KG1 (cell line): ENCODE measurements at regions not wholly inside any gene's neighbourhood (a gene's known extent, or its start where the extent isn't known, plus 50 kb on each side); places are given as distances from the start of the nearest gene placed in this dataset.

Experiments used
- DNase-seq: peaks from one replicate; lab custom pipeline; 2025; lab: John Stamatoyannopoulos, UW

DNA sequence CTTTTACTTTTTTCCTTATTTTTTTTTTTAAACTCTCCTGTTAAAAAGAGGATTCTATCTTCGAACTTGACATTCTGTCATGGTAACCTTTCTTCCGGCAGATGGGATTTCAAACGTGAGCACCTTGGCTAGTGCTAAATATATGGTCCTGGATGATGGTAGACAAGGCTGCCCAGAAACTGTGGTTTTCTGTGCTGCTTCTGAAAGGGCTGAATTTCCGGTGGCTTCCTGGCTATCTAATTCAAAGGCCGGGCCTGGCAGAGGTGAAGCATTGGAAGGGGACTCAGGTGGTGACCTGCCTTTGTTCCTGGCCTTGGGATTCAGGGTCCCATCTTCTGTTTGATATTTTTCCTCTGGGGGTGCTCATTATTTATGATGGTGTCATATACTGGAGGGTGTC is 118.6 kb upstream of the MYL2 start:
- no peak for DNase-seq

DNA sequence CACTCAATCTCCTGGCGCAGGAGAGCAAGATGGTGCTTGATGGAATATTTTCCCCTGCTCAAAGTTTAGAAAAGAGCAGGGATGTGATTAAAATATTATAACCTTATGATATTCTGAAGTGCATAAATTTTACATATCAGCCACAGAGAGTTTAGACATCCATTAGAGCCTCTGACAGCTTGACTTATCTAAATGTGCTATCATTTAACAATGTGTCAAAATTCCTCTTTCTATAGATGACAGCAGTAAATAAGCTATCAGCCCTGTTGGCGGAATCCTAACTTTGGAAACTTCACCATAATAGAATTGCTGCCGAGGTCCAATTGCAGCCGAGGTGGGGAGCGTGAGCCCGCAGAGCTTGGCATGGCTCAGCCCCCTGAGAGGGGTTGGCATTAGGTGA is 117.7 kb upstream of the MYL2 start:
- no peak for DNase-seq

- DNase-seq: no peak
Observed at GRCh38 chr12:111037047-111037446, 116.7 kb upstream of the MYL2 start.

DNA sequence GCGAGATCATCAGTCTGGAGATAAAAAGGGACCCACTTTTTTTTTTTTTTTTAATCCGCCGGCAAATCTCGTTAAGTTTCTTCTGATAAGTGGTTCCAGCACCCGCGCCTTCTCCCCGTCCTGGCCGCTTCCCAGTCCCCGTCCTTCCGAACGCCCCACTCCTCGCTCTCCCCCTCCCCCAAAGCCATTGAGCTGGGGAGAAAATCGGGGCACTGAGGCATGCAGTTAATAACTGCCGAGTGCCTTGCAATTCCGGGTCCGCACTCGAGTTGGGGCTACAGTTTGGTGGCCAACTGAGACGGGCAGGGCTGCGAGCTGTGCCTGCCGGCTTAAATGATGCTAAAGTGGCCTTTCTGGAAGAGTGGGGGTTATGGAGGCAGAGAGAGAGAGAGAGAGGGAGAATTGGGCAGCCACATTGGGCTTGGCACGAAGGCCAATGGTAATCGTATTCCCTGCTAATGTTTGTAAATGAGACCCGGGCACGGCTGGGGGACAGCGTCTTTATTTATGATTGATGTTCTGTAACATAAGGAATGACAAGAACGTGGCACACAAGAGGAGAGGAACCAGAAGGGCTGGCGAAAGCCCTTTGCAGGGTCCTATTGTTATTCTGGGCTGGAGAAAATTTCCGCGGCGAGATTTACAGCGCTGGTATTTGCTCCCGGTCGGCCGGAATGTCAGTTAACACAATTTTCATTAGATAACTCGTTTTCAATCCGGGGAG is 115.4 kb upstream of the MYL2 start:
- no peak for DNase-seq

DNA sequence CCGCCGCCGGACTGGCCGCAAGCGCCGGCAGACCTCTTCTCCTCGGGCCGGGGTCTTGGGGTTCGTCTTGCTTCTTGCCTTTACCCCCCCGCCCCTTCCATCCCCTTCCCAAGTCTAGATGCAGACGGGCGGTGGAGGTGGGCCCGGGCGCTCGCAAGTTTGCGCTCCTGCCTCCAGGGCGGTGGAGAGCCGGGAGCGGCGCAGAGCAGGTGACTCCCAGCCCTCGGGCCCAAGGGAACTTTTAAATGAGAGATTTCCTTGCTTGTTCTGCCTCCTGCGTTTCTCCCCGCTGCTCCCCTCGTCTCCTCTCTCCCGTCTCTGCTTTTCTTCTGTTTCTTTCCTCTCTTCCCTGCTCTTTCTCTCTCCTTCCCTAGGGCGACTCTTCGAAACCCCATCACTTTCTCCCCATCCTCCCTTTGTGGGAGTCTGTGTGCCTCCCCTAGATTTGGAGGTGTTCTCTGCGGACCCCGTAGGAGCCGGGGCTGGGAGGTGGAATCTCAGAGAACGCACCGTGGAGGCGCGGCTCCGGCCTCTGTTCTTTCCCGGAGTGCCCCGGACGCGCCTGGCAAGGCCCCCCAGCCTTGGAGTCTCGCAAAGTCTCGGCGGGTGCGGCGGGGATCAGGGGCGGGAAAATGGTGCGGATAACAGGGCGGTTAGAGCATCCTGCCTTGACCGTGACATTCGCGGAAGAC is 114.7 kb upstream of the MYL2 start:
- DNase-seq: no peak

GRCh38 chr12:111034083-111034885 is 113.9 kb upstream of the MYL2 start, which contains the start of gene CUX2:
TSS of gene CUX2 (plus strand) at chr12:111034165.
- DNase-seq: no peak

DNA sequence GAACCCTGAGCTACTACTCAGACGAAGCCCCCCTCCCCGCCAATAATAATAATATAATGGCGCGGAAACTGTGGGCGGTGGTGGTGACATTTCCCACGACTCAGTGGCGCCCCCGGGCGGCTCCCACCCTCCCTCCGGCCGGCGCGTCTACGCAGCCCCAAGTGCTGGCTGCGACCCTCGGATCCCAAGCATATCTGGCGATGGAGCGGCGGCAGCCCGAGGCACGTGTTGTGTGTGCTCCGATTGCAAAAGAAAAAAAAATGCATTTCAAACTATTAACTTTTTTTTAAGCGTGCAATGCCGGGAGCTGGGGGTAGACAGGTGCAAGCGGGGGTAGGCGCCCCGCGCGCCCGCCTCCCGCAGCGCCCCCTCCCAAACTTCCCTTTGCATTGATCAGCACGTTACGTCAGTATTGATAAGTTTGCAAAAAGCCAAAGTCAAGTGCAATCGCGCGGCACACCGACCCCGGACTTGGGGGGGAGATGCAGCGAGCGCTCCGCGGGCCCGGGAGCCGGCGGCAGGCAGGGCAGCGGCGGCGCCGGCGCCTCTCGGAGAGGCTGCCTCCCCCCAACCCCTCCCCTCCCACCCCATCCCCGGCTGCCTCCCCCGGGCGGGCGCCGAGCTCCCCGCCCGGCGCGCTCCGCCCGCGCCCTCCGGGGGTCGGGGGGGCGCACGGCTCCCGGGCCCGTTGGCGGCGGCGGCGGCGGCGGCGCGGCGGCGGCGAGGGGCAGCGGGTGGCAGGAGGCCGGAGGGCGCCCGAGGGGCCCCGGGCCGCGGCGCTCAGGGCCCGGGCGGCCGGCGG is 113.1 kb upstream of the MYL2 start:
- no peak for DNase-seq

DNA sequence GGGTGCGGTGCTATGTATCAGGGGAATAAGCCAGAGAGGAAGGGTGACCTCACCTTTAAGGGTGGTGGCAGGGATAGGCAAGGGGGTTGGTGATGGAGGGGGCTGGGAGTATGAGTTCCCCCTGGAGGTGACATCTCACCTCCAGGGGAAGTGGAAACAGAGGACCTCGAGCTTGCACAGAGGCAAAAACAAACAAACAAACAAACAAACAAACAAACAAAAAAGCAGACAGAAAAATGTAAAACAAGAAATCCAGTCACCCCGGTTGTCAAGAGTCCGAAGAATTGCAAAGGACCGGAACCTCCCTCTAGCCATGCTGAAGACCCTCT is 112.2 kb upstream of the MYL2 start:
- DNase-seq: no peak

DNA sequence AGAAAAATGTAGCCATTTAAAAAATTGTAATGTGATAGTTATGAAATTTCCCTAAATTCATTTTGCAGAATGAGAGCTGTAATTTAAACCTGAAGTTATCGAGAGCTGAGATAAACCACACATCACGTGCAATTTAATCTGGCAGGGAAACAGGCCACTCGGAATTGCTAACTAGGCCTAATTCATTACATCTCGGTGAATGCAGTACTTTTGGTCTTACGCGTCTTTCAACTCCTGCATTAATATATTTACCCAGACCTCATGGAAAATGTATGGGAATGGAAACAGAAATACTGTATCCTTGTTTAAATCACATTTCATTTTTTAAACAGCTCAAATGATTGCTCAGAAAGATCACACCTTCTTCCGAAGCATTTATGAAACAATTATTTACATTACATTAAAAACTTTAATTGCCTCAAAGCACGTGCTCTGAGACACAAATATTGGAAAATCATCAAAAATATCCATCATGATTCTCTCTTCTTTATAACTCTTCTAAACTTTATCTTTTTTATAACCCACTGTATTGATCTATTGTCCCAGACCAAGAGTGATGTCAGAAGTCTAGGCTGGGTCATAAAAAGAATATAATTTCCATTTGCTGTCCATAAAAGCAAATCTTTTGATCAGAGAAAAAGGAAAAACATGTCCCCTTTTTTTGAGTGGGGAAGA is 111.7 kb upstream of the MYL2 start:
- DNase-seq: no peak

DNA sequence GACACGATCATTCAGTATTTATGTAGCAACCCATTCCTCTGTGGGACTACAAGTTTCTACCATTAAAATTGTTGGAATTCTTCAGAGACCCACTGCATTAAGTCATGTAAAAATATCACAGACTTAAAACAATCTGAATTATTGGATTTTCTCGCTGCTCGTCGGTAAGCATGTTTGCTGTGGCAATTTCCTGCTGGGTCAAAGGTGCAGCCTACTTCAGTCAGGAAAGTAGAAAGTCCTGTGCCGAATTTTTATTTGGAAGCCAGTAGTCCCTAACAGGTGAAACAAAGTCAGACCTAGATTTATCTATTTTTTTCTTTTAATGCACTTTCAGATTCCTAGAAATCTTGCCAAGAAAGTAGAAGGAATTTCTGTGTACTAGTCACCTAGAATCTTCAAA is 110.4 kb upstream of the MYL2 start:
- no peak for DNase-seq

DNA sequence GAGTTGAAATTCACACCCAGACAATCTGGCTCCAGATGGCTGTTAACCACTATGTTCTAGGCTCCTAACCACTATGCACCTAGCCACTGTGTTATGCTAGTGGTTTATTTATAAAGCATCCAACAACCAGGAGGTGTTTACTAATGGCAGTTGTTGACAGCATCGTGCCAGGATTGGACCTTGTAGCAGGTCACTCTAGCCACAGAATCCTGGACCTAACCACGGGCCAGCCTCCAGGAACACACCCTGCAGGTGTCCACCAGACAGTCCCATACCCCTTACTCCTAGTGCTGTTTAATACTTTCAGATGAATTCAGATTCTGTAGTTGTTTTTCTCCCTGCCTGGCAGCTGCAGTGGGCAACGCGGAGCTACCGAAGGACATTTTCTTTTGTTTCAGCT is 109.4 kb upstream of the MYL2 start:
- DNase-seq: no peak

GRCh38 chr12:111029305-111029704 is 108.9 kb upstream of the MYL2 start:
- no peak for DNase-seq

GRCh38 chr12:111028830-111029229 is 108.5 kb upstream of the MYL2 start:
- DNase-seq: no peak

DNA sequence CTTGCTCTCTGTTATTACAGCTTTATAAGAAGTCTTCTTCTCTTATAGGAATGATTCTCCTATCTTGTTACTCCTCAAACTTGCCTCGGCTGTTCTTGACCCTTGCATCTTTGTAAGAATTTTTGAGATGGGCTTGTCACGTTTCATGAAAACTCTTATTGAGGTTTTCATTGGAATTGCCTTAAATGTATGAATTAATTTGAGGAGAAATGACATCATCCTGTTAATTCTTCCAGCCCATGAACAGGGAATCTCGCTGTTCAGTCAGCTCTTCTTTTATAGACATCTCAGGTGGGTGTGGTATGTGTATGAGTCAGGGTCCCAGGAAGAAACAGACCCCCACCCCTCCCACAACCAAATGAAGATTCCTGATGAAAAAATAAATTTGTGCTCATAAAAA is 107.1 kb upstream of the MYL2 start:
- DNase-seq: no peak

GRCh38 chr12:111025792-111026430 is 105.5 kb upstream of the MYL2 start:
- DNase-seq: no peak

- DNase-seq: no peak
Observed at GRCh38 chr12:111025301-111025700, 104.9 kb upstream of the MYL2 start.

DNA sequence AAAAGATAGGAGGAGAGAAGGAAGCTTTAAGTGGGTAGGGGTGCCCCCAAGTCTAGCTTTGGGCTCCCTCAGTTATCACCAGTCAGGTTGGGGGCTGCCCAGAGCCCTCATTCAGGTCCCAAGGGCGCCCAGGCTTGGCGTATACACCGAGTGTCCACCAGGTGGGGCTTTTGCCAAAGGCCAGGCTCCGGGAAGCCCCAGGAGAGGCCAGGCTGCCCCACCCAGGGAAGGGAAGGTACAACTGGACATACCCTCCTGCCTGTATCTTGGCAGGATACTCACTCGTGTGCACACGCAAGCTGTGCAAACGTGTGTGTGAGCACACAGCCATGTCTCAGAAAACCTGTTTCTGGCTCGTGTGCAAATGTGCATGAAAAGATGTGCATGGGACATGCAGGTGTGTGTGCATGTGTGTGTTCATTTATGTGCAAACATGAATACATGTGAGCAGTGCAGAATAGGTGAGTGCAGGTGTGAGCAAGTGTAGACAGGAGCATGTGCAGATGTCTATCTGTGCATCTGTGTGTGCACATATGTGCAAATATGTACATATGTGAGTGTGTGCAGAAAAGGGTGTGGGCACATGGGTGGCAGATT is 103.9 kb upstream of the MYL2 start:
- no peak for DNase-seq

GRCh38 chr12:111022386-111022785 is 102.0 kb upstream of the MYL2 start:
- no peak for DNase-seq

GRCh38 chr12:111014547-111014946 is 94.2 kb upstream of the MYL2 start:
- DNase-seq: no peak

DNA sequence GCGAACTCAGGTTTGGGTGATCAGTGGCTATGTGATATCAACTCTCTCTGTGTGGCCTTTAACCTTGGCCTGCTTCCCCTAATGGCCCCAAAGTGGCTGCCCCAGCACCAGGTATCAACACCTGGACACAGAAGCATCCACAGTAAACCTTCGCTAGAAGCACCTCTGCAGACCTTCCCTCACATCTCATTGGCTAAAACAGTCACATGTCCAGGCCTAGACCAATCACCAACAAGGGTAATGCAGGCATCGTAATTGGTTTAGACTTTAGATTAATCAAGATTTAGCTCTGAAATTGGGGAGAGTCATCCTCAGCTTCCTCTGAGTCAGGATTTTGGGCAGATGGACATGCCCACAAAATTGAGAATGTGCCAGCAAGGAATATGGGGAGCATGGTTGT is 92.5 kb upstream of the MYL2 start:
- no peak for DNase-seq
